ENCODE measurements at regions not wholly inside any gene's neighbourhood (a gene's known extent, or its start where the extent isn't known, plus 50 kb on each side); places are given as distances from the start of the nearest gene placed in this dataset.
"Not testable (repeated sequence)": the region's sequence is repeated elsewhere in the genome, so short reads cannot be mapped to it uniquely, and the experiment has no call there.

- DNase-seq (ENCODE audit: low read depth), result no peak
- TF ChIP-seq, protein P1, sequence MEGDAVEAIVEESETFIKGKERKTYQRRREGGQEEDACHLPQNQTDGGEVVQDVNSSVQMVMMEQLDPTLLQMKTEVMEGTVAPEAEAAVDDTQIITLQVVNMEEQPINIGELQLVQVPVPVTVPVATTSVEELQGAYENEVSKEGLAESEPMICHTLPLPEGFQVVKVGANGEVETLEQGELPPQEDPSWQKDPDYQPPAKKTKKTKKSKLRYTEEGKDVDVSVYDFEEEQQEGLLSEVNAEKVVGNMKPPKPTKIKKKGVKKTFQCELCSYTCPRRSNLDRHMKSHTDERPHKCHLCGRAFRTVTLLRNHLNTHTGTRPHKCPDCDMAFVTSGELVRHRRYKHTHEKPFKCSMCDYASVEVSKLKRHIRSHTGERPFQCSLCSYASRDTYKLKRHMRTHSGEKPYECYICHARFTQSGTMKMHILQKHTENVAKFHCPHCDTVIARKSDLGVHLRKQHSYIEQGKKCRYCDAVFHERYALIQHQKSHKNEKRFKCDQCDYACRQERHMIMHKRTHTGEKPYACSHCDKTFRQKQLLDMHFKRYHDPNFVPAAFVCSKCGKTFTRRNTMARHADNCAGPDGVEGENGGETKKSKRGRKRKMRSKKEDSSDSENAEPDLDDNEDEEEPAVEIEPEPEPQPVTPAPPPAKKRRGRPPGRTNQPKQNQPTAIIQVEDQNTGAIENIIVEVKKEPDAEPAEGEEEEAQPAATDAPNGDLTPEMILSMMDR (IDR thresholded peaks at IDR 0.05; ENCODE audit: low read depth, low read length, missing control alignments), result no peak
- no peak overlapping the region for H3K4me3 ChIP-seq (ENCODE audit: low read depth, low read length)
Observed at GRCh38 chr17:33873201-33873617, 381.9 kb upstream of the CCL2 start.

DNA sequence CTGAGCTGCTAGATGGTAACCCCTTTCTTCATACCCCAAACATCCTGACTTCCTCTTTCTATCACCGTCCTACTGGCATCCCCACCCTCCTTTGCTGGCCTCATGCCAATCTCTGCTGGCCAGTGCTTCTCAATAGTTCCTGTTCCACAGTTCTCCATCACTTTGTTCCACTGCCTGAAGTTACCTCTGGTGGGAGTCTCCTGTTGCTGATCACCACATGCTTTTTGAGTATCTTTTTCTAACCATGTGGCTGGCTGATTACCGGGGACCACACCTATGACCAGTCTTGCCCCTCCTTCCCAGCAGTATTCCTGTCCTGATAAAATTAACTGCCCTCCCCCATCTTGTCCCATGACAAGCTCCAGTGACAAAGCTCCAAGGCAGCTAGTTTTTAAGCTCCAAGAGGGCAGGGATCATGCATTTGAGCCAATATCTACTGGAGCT is 380.4 kb upstream of the CCL2 start:
- TF ChIP-seq, protein P1 (IDR thresholded peaks at IDR 0.05; ENCODE audit: low read depth, low read length, missing control alignments), result no peak
- no peak for DNase-seq (ENCODE audit: low read depth)
- H3K4me3 ChIP-seq (ENCODE audit: low read depth, low read length), result no peak overlapping the region

- TF ChIP-seq, protein P1 (IDR thresholded peaks at IDR 0.05; ENCODE audit: low read depth, low read length, missing control alignments), result no peak
- no peak for DNase-seq (ENCODE audit: low read depth)
- no peak overlapping the region for H3K4me3 ChIP-seq (ENCODE audit: low read depth, low read length)
Observed at GRCh38 chr17:33875973-33876372, 379.1 kb upstream of the CCL2 start.

DNA sequence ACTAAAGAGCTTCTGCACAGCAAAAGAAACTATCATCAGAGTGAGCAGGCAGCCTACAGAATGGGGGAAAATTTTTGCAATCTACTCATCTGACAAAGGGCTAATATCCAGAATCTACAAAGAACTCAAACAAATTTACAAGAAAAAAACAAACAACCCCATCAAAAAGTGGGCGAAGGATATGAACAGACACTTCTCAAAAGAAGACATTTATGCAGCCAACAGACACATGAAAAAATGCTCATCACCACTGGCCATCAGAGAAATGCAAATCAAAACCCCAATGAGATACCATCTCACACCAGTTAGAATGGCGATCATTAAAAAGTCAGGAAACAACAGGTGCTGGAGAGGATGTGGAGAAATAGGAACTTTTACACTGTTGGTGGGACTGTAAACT is 372.8 kb upstream of the CCL2 start:
- not testable (repeated sequence) for DNase-seq (ENCODE audit: low read depth); H3K4me3 ChIP-seq (ENCODE audit: low read depth, low read length)

DNA sequence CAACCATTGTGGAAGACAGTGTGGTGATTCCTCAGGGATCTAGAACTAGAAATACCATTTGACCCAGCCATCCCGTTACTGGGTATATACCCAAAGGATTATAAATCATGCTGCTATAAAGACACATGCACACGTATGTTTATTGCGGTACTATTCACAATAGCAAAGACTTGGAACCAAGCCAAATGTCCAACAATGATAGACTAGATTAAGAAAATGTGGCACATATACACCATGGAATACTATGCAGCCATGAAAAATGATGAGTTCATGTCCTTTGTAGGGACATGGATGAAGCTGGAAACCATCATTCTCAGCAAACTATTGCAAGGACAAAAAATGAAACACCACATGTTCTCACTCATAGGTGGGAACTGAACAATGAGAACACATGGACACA is 372.4 kb upstream of the CCL2 start:
- not testable (repeated sequence) for H3K4me3 ChIP-seq (ENCODE audit: low read depth, low read length); DNase-seq (ENCODE audit: low read depth)

DNA sequence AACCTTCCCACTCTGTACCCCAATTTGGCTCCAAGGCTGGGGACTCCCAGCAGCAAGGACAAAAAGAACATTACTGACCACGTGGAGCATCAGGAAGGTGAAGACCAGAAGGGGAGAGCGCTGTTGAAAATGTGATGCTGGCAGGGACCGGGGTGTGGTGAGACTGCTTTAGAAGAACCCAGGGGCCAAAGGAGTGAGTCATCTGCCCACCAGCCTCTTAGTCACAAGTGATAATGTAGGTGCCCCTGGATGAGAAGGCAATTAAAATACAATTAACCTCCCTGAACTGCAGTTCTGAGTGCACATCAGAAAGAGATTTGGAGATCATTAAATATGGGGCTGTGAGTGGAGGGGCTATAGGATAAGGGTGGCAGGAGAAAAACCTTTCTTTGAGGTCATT is 366.6 kb upstream of the CCL2 start:
- no peak overlapping the region for H3K4me3 ChIP-seq (ENCODE audit: low read depth, low read length)
- no peak for DNase-seq (ENCODE audit: low read depth)
- TF ChIP-seq, protein P1 (IDR thresholded peaks at IDR 0.05; ENCODE audit: low read depth, low read length, missing control alignments), result no peak

DNA sequence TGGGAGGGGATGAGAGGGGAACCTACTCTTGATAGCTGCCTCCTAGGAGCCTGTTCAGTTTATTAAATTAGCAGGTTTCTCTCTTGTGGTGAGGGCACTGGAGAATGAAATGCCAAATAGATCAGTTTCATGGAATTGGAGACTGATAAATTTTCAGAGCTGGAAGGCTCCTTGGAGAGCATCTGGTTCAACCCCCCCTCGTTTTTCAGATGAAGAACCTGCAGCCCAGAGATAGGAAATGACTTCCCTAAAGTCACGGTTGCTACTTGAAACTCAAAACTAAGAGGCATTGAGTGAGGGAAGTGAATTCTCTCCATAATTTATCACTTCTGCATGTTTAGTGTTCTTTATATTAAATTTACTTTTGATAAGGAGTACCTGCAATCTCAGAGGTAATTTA is 366.0 kb upstream of the CCL2 start:
- DNase-seq (ENCODE audit: low read depth), result no peak
- TF ChIP-seq, protein P1 (IDR thresholded peaks at IDR 0.05; ENCODE audit: low read depth, low read length, missing control alignments), result no peak
- no peak overlapping the region for H3K4me3 ChIP-seq (ENCODE audit: low read depth, low read length)

DNA sequence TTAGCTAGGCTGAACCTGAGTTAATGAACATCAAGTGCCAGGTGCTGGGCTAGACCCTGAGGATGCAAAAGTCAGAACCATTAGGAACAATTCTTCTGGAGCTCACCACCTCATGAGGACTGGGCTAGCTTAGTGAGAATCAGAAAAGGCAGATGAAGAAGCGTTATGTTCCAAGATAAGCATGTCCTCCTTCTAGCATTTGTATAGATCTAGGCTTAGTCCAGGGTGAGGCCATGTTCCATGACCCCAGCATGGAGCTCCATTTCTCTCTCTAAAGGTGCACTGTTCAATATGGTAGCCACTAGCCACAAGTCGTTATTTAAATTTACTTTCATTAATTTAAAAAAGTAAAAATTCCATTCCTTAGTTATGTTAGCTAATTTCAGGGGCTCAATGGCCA is 365.3 kb upstream of the CCL2 start:
- no peak for DNase-seq (ENCODE audit: low read depth)
- no peak overlapping the region for H3K4me3 ChIP-seq (ENCODE audit: low read depth, low read length)
- TF ChIP-seq, protein P1 (IDR thresholded peaks at IDR 0.05; ENCODE audit: low read depth, low read length, missing control alignments), result no peak

Measured in GM12864 (cell line).